ENCODE measurements at regions not wholly inside any gene's neighbourhood (a gene's known extent, or its start where the extent isn't known, plus 50 kb on each side); places are given as distances from the start of the nearest gene placed in this dataset.

- no peak for TF ChIP-seq CTCF (IDR thresholded peaks at IDR 0.05)
- TF ChIP-seq EP300 (IDR thresholded peaks at IDR 0.05; ENCODE audit: low read depth), result no peak
Measured at GRCh38 chr1:228927946-228928898, 192.9 kb downstream of the RHOU start.
